ENCODE measurements at regions not wholly inside any gene's neighbourhood (a gene's known extent, or its start where the extent isn't known, plus 50 kb on each side); places are given as distances from the start of the nearest gene placed in this dataset.

DNA sequence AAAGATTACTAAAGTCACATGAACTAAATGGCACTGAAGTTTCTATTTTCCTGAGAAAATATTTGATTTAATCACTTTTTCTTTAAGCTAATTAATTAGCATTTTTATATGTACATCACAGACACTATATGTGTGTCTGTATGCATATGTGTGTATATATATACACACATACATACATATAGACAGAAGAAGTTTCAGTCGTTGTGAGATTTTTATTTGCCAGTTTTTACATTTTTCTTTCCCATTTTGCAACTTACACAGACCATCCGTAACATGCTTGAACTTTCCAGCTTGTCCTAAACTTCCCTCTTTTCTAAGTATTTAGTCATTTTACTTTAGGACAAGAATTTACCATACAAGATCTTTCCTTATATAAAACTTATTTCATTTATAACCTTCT, 299.1 kb downstream of the IPO8 start:
- WGBS, 3 donors: 73 to 76% (median 73%) methylated on average over 2 of the region's 2 CpGs
- Histone ChIP-seq H3K4me3 (no peak overlapping the region), H3K9me3 (no peaks in the 10 kb centered on the region), H3K36me3 (no peaks in the 10 kb centered on the region), H3K4me1 (ENCODE audit: insufficient read depth) (no peaks in the 10 kb centered on the region), H3K27ac (no peak overlapping the region), H3K27me3 (no peaks in the 10 kb centered on the region)
- TF ChIP-seq, protein P1, sequence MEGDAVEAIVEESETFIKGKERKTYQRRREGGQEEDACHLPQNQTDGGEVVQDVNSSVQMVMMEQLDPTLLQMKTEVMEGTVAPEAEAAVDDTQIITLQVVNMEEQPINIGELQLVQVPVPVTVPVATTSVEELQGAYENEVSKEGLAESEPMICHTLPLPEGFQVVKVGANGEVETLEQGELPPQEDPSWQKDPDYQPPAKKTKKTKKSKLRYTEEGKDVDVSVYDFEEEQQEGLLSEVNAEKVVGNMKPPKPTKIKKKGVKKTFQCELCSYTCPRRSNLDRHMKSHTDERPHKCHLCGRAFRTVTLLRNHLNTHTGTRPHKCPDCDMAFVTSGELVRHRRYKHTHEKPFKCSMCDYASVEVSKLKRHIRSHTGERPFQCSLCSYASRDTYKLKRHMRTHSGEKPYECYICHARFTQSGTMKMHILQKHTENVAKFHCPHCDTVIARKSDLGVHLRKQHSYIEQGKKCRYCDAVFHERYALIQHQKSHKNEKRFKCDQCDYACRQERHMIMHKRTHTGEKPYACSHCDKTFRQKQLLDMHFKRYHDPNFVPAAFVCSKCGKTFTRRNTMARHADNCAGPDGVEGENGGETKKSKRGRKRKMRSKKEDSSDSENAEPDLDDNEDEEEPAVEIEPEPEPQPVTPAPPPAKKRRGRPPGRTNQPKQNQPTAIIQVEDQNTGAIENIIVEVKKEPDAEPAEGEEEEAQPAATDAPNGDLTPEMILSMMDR (IDR thresholded peaks at IDR 0.05): no peak
- TF ChIP-seq POLR2A (IDR thresholded peaks at IDR 0.05): no peak
- no peak for TF ChIP-seq EP300 (IDR thresholded peaks at IDR 0.05)
- no peak for DNase-seq
- intact Hi-C loops (cut with DNase I): no loop called here

DNA sequence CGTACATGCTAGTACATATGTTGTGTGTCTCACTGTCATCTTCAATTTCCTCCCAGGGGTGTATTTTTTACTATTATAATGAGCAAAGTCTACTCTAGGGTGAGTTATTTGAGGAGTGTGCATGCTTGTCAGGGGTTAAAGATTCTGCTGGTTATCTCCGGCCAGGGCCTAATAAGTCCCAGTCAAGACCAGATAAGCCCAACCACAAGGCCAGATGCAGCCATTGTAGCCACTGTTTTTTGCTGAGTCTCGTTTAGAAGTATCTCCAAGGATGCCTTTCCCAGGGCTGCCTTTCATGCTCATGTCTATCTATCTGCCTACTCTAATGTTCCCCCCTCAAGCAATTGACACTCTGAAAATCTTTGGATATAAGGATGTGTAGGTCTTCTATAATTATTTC, 300.5 kb downstream of the IPO8 start:
- no peaks in the 10 kb centered on the region for H3K9me3 ChIP-seq
- H3K27ac ChIP-seq: no peak overlapping the region

DNA sequence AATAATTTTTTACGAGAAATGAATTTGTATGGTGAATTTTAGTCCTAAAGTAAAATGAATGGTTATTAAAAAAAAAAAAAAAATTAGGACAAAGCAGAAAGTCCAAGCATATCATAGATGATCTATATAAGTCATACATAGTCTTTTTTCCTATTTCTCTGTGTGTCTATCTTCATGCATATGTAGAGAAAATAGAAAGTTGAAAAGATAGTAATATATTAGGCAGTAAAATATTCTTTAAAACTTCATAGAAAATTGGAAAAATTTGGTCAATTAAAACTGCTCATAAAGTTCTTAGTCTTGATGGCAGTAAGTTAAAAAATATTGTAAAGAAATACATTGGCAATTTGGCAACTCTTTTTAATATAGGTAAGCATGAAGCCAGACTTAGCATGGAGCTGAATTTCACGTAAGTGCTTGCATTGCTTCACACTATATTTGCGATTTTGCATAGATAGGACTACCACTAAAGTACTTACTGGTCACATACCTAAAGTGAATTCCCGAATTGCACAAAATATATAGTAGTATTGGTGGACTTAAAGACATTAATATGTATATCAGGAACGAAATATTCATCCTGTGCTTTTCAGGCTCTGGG, 303.8 kb downstream of the IPO8 start:
- H3K9me3 ChIP-seq: no peaks in the 10 kb centered on the region
- no peak for DNase-seq
- 86 to 89% (median 88%) methylated on average over 5 of the region's 5 CpGs for WGBS, 3 donors
- no peak for TF ChIP-seq EP300 (IDR thresholded peaks at IDR 0.05)
- TF ChIP-seq, protein P1 (IDR thresholded peaks at IDR 0.05): no peak
- no peak for TF ChIP-seq POLR2A (IDR thresholded peaks at IDR 0.05)
- no peak overlapping the region for H3K4me3 ChIP-seq
- H3K27me3 ChIP-seq: no peaks in the 10 kb centered on the region
- H3K4me1 ChIP-seq (ENCODE audit: insufficient read depth): no peaks in the 10 kb centered on the region
- H3K36me3 ChIP-seq: no peaks in the 10 kb centered on the region
- no peak overlapping the region for H3K27ac ChIP-seq
- intact Hi-C loops (cut with DNase I): no loop called here

More for the DNA sequence above, 300.5 kb downstream of the IPO8 start:
- intact Hi-C loops (cut with DNase I): no loop called here
- H3K36me3 ChIP-seq: no peaks in the 10 kb centered on the region
- H3K27me3 ChIP-seq: no peaks in the 10 kb centered on the region
- TF ChIP-seq POLR2A (IDR thresholded peaks at IDR 0.05): no peak
- TF ChIP-seq, protein P1 (IDR thresholded peaks at IDR 0.05): no peak
- 42 to 50% (median 49%) methylated on average over 3 of the region's 3 CpGs for WGBS, 3 donors
- H3K4me3 ChIP-seq: no peak overlapping the region
- no peak for DNase-seq
- H3K4me1 ChIP-seq (ENCODE audit: insufficient read depth): no peaks in the 10 kb centered on the region

DNA sequence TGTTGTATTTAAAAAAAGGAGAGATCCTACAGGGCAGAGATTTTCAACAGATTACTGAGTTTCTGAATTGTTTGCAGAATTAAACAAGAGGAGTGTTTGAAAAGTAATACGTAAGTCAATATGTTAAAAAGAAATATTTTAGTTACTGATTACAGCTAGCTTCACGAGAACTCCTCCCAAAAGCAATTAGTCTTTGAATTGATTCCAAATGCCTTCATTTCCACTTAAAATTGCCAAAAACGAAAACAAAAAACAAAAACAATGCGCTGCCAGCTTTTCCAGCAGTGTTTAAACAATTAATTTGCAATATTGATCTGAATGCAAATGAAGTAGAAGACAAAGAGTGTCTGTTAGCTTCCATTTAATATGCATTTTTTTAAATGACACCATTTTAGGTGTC, 310.0 kb downstream of the IPO8 start:
- TF ChIP-seq, protein P1 (IDR thresholded peaks at IDR 0.05): no peak
- 27 to 39% (median 33%) methylated on average over 4 of the region's 4 CpGs for WGBS, 3 donors
- intact Hi-C loops (cut with DNase I): no loop called here

More for the DNA sequence above, 310.0 kb downstream of the IPO8 start:
- no peaks in the 10 kb centered on the region for H3K27me3 ChIP-seq
- no peaks in the 10 kb centered on the region for H3K9me3 ChIP-seq
- H3K4me1 ChIP-seq (ENCODE audit: insufficient read depth): no peaks in the 10 kb centered on the region
- no peak overlapping the region for H3K4me3 ChIP-seq
- H3K27ac ChIP-seq: no peak overlapping the region
- no peak for DNase-seq
- H3K36me3 ChIP-seq: no peaks in the 10 kb centered on the region

All from ovary (tissue), 7 donors.